Activated CD8-positive, alpha-beta memory T cell treated with anti-CD3 and anti-CD28 coated beads, Interleukin-2, amount 50 U/mL, for 24 hours (primary cell): ENCODE measurements at regions not wholly inside any gene's neighbourhood (a gene's known extent, or its start where the extent isn't known, plus 50 kb on each side); places are given as distances from the start of the nearest gene placed in this dataset.

Experiments
- DNase-seq: peaks from one replicate; pipeline ENCODE4 v3.0.0-alpha.2; 2020; ENCODE audit errors: extremely low read depth

- no peak for DNase-seq
These were observed 58.3 kb downstream of the CXCL12 start for GRCh38 chr10:44326474-44327030.

GRCh38 chr10:44325596-44326307 is 59.1 kb downstream of the CXCL12 start:
- no peak for DNase-seq

GRCh38 chr10:44325157-44325556 is 59.7 kb downstream of the CXCL12 start:
- no peak for DNase-seq

GRCh38 chr10:44323838-44324237 is 61.1 kb downstream of the CXCL12 start:
- no peak for DNase-seq

GRCh38 chr10:44322137-44322536 is 62.8 kb downstream of the CXCL12 start:
- DNase-seq: no peak

GRCh38 chr10:44320756-44321155 is 64.1 kb downstream of the CXCL12 start:
- DNase-seq: no peak

- DNase-seq: no peak
These were observed 67.0 kb downstream of the CXCL12 start for GRCh38 chr10:44317856-44318255.

- no peak for DNase-seq
These were observed 68.0 kb downstream of the CXCL12 start for GRCh38 chr10:44316922-44317215.

- no peak for DNase-seq
These were observed 68.5 kb downstream of the CXCL12 start for GRCh38 chr10:44316187-44316921.

GRCh38 chr10:44314802-44315460 is 70.0 kb downstream of the CXCL12 start:
- no peak for DNase-seq

- no peak for DNase-seq
These were observed 71.1 kb downstream of the CXCL12 start for GRCh38 chr10:44313761-44314165.

GRCh38 chr10:44312401-44312800 is 72.5 kb downstream of the CXCL12 start:
- no peak for DNase-seq

GRCh38 chr10:44311563-44312051 is 73.3 kb downstream of the CXCL12 start:
- no peak for DNase-seq

- DNase-seq: no peak
These were observed 73.9 kb downstream of the CXCL12 start for GRCh38 chr10:44310762-44311562.

GRCh38 chr10:44309939-44310761 is 74.7 kb downstream of the CXCL12 start:
- DNase-seq: no peak

GRCh38 chr10:44309361-44309760 is 75.5 kb downstream of the CXCL12 start:
- no peak for DNase-seq

GRCh38 chr10:44308935-44309334 is 76.0 kb downstream of the CXCL12 start:
- no peak for DNase-seq

GRCh38 chr10:44307691-44308090 is 77.2 kb downstream of the CXCL12 start:
- DNase-seq: no peak

- no peak for DNase-seq
These were observed 78.1 kb downstream of the CXCL12 start for GRCh38 chr10:44306762-44307161.

GRCh38 chr10:44306147-44306710 is 78.7 kb downstream of the CXCL12 start:
- DNase-seq: no peak
